ENCODE measurements at regions not wholly inside any gene's neighbourhood (a gene's known extent, or its start where the extent isn't known, plus 50 kb on each side); places are given as distances from the start of the nearest gene placed in this dataset.

DNA sequence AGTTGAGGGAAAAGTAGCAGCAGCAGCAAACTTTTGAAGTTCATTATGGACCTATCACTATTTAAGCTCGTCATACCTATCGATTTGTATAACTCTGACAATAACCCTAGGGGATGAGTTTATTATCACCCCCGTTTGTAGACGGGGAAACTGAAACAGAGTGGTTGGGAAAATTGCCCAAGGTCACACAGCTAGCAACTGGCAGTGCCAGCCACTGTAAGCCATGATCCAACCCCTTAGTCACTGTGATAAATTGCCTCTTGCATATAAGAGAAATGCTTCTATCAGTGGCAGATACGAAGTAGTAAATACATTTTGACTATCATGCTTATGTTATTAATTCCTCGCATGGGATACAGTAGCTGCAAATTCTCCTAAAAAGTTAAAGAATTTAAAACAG is 73.3 kb upstream of the ATP10B start:
- TF ChIP-seq, protein P1, sequence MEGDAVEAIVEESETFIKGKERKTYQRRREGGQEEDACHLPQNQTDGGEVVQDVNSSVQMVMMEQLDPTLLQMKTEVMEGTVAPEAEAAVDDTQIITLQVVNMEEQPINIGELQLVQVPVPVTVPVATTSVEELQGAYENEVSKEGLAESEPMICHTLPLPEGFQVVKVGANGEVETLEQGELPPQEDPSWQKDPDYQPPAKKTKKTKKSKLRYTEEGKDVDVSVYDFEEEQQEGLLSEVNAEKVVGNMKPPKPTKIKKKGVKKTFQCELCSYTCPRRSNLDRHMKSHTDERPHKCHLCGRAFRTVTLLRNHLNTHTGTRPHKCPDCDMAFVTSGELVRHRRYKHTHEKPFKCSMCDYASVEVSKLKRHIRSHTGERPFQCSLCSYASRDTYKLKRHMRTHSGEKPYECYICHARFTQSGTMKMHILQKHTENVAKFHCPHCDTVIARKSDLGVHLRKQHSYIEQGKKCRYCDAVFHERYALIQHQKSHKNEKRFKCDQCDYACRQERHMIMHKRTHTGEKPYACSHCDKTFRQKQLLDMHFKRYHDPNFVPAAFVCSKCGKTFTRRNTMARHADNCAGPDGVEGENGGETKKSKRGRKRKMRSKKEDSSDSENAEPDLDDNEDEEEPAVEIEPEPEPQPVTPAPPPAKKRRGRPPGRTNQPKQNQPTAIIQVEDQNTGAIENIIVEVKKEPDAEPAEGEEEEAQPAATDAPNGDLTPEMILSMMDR (IDR thresholded peaks at IDR 0.05) = no peak
- no peak for TF ChIP-seq POLR2A (IDR thresholded peaks at IDR 0.05)

Measured in adrenal gland (tissue), 5 donors.